ENCODE measurements at regions not wholly inside any gene's neighbourhood (a gene's known extent, or its start where the extent isn't known, plus 50 kb on each side); places are given as distances from the start of the nearest gene placed in this dataset.

DNA sequence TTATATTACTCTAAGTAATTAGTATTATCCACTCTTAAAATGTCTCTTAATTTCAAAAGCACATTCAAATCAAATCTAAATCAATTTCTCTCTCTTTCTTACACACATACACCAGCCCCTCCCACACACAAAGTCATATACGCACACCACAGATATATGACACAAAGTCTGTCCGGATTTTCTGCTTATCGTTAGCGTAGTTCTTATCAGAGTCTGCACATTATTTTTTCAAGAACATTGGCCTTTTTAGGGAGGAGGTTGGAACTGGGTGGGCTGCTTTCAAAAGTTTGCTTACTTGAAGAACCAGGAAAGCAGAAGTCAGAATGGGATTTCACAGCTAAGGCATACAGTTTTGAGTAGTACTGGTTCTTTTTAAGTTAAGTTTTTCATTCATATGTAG, 387.6 kb upstream of the CHRM2 start:
- TF ChIP-seq POLR2A (IDR thresholded peaks at IDR 0.05) (no peak), POLR2AphosphoS5 (IDR thresholded peaks at IDR 0.05) (no peak), EP300 (IDR thresholded peaks at IDR 0.05; ENCODE audit: low read depth) (no peak)

Measured in transverse colon (tissue), 3 donors.